ENCODE measurements at regions not wholly inside any gene's neighbourhood (a gene's known extent, or its start where the extent isn't known, plus 50 kb on each side); places are given as distances from the start of the nearest gene placed in this dataset.

GRCh38 chr5:4991925-4992324, 148.2 kb upstream of the ADAMTS16 start:
- intact Hi-C loops (cut with micrococcal nuclease): no loop called here
- TF ChIP-seq POLR2A (IDR thresholded peaks at IDR 0.05; ENCODE audit: low read depth, low read length): no peak
- TF ChIP-seq EZH2 (IDR thresholded peaks at IDR 0.05; ENCODE audit: borderline replicate concordance, low read depth, low read length, severe bottlenecking): no peak
- no peak for TF ChIP-seq MAX (IDR thresholded peaks at IDR 0.05; ENCODE audit: insufficient read depth, insufficient read length)
- TF ChIP-seq MYC (IDR thresholded peaks at IDR 0.05; ENCODE audit: low read depth, low read length): no peak
- no peak for TF ChIP-seq JUN (IDR thresholded peaks at IDR 0.05; ENCODE audit: borderline replicate concordance, insufficient read depth, insufficient read length, low read depth)
- no peak for TF ChIP-seq CTCF (IDR thresholded peaks at IDR 0.05; ENCODE audit: extremely low read depth in 1 of 2, insufficient read depth in 1 of 2, low read depth in 1 of 2, low read length in 2 of 2)
- no peak for TF ChIP-seq FOS (IDR thresholded peaks at IDR 0.05; ENCODE audit: borderline replicate concordance, insufficient read depth, low read length)
- no peak for TF ChIP-seq POLR2AphosphoS5 (IDR thresholded peaks at IDR 0.05; ENCODE audit: insufficient read depth, low read depth, low read length)
- no peak for TF ChIP-seq GATA2 (IDR thresholded peaks at IDR 0.05; ENCODE audit: insufficient read depth, insufficient read length, low read depth, low read length)
- CTCF ChIA-PET: no interaction called here

More at GRCh38 chr5:4991925-4992324, 148.2 kb upstream of the ADAMTS16 start:
- Histone ChIP-seq H3K9me3 (replicated peaks; ENCODE audit: control insufficient read depth, insufficient read depth, low read length) (no peaks in the 10 kb centered on the region), H3K4me2 (ENCODE audit: insufficient read depth, low read length) (no peak overlapping the region), H3K27me3 (ENCODE audit: control insufficient read depth in 2 of 2, insufficient read depth in 2 of 2, low read length in 2 of 2) (no peaks in the 10 kb centered on the region), H2AFZ (ENCODE audit: low read depth, low read length) (no peak overlapping the region), H3K9ac (replicated peaks; ENCODE audit: extremely low read depth, insufficient read depth, low read length) (no peak overlapping the region), H3K4me3 (replicated peaks in 1 of 3; ENCODE audit: insufficient read depth in 1 of 3, low read depth in 1 of 3, low read length in 3 of 3) (no peak overlapping the region), H3K4me1 (ENCODE audit: control insufficient read depth, extremely low read depth, insufficient read depth, low read length) (no peaks in the 10 kb centered on the region), H3K9me1 (replicated peaks; ENCODE audit: control insufficient read depth, extremely low read depth, insufficient read depth, low read length) (no peaks in the 10 kb centered on the region), H3K36me3 (ENCODE audit: control insufficient read depth in 2 of 2, extremely low read depth in 1 of 2, insufficient read depth in 2 of 2, low read length in 2 of 2) (no peaks in the 10 kb centered on the region), H3K27ac (ENCODE audit: insufficient read depth, low read depth, low read length) (no peak overlapping the region), H4K20me1 (replicated peaks; ENCODE audit: control insufficient read depth, extremely low read depth, insufficient read depth, low read length) (no peaks in the 10 kb centered on the region), H3K79me2 (ENCODE audit: control insufficient read depth, insufficient read depth, low read length) (no peaks in the 10 kb centered on the region)
- FAIRE-seq: no peak
- DNase-seq (ENCODE audit: low read depth, low spot score): no peak
- POLR2A ChIA-PET: no interaction called here
- dilution Hi-C loops (cut with MboI; ENCODE audit: extremely low pct_ligation_motif_present, low sequenced_read_pairs): no loop called here
- BruUV-seq (replicated peaks): no TSS peak
